ENCODE measurements at regions not wholly inside any gene's neighbourhood (a gene's known extent, or its start where the extent isn't known, plus 50 kb on each side); places are given as distances from the start of the nearest gene placed in this dataset.

DNA sequence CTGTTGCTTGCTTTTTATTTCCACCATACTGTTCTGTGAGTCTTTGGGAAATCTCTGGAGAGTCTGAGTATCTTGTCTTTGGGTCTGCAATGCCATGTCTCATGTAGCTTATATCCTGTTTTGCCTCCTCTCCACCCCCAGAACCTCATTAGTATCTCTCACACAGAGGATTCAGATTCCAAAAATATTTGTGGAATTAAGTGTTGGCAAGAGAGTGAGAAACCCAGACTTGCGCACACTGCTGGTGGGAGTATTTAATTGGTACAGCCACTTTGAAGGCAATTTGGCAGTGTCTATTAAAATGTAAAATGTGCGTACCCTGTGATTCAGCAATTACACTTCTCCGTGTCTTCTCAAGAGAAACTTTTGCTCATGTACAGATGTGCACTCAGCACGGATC lies 68.6 kb downstream of the ZNF621 start:
- peak in 3 of 56 donors; percentile 12 to 36 (median 13) for DNase-seq

DNA sequence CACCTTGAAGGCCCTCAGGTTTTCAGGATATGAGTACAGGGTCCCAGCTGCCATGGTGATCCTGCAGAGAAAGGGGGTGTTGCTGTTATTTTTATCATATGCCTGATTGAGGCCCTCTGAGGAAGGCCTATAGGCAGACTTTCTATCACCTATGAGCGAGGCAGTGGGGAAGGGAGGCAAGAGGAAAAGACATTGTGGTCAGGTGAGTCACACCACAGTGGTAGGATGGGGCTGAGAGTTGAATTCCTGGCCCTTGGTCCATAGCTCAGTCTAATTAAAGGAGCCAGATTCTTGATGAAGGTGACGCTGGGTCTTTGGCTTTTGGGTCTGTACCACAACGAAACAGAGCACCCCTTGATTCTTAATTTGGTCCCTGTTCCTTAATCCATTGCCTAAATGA lies 72.7 kb downstream of the ZNF621 start:
- no peak for DNase-seq

DNA sequence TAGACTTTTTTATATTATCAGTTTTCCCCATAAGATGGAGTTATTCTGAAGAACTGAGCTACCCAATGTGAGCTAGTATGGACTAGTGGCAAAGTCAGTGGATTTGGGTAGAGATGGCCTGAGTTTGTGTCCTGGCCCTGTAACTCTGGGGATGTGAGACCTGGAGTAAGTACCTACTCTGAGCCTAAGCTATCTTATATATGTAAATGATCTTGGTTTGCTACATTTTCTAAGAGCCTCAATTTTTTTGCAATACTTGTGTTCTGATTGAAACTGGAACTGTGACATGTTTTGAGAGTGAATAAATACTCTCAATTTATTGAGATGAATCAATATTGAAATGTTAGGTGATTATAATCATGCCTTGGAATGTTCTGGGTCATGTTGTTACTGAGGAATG lies 73.6 kb downstream of the ZNF621 start:
- DNase-seq = no peak

DNA sequence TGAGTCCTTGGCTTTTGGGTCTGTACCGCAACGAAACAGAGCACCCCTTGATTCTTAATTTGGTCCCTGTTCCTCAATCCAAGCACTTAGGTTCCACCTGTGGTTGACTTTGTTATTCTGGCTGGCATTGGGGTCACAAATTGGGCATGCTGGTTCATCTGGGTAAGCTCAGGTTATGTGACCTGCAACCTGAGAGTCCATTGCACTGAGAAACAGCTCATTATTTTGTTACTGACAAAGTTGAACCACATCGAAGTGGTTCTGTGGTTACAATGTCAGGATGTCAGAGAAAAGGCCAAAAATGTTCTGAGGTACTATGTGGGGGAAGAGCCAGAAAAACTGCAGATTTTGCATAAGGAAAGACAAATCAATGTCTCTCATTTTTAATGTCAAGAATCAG lies 74.2 kb downstream of the ZNF621 start:
- no peak for DNase-seq

DNA sequence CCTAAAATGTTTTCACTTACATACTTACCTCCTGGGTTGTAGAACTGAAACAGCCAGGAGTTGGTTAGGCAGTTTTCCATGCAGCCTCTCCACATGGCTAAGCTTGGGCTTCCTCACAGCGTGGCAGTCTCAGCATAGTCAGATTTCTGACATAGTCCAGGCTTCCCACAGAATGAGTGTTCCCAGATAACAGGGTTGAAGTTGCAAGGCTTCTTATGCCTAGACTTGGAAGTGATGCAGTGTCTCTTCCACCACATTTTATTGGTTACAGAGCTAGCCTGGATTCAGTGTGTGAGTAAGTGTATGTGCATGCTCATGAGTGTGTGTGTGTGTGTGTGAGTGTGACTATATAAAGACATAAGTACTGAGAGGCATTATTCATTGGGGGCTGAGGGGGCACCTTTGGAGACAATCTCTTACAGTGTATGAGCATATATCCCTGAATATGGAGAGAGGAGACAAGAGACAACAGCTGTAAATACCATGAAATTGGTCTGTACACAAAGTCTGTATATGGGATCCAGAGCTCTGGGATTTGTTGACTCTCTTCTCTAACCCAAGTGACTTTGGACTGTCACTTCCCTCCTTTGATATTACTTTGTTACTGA lies 78.1 kb downstream of the ZNF621 start:
- DNase-seq = no peak

DNA sequence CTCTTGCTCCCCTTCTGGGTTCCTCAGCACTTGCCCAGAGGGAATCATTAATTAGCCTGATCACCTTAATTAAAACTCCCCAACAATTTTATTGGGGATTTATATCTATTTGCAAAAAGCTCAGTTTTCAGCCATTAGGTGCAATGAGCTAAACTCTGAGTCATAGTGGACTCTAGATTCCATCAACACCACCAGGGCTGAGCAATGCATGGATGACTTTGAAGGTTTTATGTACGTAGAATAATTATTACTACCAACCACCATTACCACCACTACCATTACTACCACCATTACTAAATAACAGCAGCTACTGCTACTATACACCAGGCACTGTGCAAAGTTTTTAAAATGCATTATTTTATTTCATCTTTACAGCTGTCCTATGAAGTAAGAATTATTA lies 81.2 kb downstream of the ZNF621 start:
- DNase-seq = no peak

DNA sequence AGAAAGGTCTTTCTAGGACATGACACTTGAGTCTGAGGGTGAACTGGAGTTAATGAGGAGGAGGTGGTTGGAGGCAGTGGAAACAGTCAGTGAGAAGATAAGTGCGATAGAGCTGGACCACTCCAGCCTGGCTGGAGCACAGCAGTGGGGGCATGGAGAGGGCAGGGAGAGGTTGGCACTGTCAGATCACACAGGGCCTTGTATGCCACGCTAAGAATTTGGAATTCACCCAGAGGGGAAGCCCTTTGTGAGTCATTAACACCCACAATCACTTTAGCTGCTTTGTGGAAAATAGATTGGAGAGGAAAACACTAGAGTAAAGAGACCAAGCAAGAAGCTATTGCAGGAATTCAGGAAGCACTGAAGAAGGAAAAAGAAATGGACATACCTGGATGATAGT lies 83.3 kb downstream of the ZNF621 start:
- no peak for DNase-seq

DNA sequence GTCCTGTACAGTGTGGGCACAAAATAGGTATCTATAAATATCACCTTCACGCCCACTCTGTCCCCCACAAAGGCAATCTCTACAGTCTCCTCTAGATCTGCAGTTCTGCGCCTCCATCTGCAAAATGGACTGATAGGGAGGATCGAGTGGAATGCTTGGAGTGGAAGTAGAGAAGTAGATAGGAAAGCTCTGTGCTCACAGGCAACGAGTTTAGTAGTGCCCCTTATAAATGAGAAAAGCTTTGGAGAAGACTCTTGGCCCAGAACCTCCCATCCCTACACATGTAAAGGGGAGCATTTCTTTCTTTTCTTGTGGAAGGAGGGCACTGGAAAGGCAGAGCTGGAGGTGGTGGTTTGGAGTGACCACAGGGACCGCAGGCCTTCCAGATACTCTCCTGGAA lies 88.5 kb downstream of the ZNF621 start:
- no peak for DNase-seq

DNA sequence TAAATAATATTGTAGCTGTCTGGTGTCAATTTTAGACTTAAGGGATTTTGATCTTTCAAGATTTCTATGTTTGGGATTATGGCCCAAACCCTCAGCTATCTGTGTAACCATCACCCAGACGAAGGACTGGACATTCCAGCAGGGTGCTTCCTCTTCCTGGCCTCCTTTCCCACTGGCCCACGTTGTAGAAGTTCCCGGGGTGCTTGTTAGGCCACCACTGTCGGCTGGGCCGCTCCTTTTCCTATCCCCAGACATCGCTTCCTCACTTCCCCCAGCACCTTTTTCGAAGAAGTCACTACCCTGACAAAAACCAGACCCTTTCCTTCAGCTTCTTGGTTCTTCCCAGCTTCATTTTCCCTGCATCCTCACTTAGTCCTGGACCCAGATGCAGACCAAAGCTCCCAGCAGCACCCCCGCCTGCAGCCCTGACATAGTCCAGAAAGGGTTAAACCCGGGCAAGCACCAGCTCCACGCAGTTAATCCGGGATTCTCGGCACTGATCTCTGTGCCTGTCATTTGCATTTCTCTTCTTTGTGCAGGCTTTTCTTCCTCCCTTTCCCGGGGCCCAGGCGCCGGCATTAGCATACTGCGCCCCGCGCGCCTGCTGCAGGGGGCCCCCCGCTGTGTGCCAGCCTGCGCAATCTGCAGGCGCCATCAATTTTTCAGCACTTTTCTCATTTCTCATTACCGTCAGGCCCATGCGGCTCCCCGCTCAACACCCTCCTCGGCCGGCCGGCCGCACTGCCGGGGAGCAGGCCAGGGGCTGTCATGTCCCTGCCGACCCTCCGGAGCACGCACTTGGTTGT lies 90.6 kb downstream of the ZNF621 start:
- DNase-seq = peak in 23 of 56 donors; percentile 4 to 60 (median 26)

DNA sequence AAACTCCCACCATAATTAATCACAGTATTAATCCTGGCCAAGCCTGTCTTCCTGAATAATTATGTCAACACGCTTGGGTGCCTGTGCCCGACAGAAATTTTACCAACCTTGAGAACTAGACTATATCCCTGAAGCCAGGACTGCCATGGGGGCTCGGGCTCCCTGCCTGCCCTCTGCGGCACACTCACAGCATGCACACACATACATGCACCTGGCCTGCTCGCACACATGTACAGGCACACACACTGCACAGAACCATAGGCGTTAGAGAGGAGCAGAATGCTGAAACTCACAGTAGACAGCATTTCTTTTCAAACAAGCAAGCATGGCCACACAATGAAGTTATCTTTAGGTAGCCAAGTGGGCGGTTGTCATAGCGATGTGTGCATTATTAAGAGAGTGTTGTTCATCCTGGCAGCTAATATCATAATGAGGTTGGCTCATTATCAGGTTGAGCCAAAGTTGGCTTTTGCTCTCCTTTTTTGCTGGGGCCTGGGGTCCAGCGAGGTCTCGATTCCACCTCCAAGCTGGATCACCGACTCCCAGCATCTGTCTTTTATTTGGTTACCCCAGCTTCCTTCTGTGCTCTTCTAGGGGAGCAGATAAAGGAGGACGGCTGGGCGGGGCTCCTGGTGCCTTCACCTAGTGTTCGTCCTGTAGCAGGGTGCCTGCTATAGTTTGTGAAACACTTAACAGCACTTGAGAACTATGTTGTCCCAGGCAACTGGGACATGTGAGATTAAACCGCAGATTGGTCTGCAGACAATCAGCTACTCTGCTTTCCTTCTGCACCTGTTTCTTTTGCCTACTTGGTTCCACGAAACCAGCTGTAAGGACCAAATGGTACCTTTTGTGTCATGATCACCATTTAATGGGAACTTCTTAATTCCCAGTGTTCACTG lies 91.4 kb downstream of the ZNF621 start:
- DNase-seq = peak in 13 of 56 donors; percentile 6 to 48 (median 27)

DNA sequence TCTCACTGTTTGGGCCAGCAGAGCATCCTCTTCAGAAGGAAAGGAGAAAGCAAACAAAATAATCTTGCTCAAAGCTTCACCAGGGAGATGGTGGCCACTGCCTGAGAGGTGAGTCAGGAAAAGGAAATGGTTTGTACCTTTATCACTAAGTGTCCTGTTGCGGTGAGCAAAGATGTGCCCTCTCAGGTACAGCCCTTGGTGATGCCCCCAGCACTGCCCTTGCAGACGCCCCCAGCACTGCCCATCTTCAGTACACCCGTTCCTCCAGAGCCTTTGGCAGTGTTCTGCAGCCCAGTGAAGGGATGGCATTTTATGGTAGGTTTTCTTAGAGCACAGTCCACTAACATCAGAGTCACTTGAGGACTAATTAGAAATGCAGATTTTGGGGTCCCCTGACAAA lies 92.3 kb downstream of the ZNF621 start:
- DNase-seq = no peak

DNA sequence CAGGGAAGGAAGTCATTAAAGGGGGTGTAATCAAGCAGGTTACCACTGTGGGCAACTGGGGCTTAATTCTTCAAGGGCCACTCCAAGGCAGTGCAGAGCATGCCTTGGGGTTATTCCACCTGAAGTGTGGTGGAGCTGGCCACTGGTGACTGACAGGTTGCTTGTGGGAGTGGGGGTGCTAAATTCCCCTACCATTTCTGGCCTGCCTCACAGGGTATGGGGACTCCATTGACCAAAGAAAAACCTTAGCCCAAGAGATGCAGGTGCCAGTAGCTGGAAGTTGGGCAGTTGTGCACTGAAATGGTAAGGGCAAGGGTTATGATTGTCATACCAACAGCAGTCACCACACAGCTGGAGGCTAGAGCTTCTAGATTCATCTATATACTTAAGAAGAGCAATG lies 93.4 kb downstream of the ZNF621 start:
- DNase-seq = no peak

DNA sequence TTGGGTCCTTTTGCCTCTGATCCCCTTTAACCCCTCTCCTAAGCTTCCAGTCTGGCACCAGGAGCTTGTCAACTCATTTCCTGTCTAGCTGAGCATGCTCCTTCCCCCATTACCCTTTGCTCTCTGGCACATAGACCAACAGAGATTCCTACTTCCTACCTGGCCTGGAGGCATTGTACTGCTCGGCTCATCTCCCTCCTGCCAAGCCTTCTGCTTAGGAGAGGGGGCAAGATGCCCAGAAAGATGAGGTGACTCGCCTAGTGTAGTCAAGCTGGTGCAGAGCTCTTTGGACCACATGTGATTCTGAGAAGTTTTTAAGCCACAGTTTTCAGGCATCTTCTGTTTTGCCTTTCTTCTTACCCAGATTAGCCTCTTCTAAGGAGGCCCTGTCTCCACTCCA lies 95.4 kb downstream of the ZNF621 start:
- no peak for DNase-seq

DNA sequence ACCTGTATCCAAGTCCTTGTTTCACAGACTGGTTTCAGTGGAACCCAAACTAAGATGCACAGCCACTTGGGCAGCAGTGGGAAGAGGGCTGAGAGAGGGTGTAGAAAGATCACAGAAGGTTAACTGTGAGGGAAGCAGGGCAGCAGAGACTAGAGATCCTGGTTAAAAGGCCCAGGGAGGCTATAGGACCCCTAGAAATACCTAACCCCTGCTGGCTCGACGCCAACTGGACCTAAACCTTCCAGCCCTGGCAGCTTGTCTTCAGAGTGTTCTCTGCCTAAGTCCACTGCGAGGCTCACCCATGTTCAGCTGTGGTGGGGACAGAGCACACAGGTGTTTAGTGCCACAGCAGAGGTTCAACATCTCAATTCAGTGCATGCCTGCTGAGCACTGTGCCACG lies 96.5 kb downstream of the ZNF621 start:
- DNase-seq = no peak

DNA sequence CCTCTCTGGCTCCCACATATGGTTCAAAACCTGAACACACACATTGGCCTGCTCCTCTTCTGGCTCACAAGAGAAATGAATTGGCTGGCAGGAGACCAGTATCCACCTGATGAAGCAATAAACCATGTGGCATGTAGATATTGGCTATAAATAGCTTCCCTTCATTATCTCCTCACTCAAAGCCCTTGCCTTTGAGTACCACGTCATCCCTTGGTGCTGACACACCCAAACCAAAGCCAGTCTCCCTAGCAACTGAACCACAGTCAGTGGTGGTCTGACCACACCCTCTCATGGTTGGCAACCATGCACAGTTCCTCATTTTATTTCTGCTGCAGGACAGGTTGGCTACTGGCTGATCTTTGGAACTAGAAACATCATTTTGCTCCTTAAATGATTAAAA lies 98.8 kb downstream of the ZNF621 start:
- DNase-seq = no peak

DNA sequence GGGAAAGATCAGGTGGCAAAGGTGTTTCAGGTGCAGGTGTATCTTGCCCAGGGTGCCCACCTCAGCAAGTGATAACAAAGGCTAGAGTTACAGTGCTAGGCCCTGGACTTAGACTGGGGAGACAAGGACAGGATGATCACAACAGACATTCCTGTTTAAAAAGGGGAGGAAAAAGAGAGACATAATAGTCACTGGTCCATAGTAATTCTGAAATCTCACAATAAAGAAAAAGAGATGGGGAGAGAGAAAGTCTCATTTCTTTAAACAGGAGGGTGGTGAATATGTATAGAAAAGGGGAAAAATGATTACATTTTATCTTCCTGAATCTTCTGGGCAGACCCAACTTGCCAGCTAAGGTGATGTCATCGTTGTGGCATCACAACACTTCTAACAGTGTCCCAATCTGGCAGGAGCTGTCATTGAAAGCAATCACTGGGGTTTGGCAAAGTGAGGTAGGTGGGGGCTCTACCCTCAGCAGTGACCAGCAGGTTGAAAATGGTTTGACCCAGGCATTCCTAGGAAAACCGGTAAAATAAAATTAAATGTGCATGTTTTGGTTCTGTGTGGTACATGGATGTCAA lies 99.5 kb downstream of the ZNF621 start:
- DNase-seq = no peak

DNA sequence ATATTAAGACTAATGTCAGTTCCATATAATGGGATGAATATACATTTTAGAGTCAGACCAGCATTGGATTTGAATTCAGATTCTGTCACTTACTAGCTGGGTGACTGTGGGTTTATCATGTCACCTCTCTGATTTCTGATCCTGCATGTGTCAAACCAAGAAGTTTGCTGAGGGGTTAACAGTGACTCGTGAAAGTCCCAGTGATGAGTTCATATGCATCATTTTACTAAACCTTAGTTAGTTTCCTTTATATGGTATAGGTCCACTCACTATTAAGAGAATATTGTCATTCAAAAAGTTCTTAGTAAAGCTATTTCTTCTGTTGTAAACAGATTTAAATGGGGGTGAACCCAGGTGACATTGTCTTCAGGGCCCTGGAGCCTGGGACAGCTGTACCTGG lies 102.3 kb downstream of the ZNF621 start:
- DNase-seq = no peak

DNA sequence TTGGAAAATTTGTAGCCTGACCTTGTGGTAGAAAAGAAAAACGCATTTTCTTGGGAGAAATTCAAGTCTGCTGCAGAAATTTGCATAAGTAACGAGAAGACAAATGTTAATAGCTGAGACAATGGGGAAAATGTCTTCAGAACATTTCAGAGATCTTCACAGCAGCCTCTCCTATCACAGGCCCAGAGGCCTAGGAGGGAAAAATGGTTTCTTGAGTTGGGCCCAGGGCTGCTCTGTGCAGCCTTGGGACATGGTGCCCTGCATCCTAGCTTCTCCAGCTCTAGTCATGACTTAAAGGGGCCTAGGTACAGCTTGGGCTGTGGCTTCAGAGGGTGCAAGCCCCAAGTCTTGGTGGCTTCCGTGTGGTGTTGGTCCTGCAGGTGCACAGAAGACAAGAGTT lies 104.2 kb downstream of the ZNF621 start:
- no peak for DNase-seq

DNA sequence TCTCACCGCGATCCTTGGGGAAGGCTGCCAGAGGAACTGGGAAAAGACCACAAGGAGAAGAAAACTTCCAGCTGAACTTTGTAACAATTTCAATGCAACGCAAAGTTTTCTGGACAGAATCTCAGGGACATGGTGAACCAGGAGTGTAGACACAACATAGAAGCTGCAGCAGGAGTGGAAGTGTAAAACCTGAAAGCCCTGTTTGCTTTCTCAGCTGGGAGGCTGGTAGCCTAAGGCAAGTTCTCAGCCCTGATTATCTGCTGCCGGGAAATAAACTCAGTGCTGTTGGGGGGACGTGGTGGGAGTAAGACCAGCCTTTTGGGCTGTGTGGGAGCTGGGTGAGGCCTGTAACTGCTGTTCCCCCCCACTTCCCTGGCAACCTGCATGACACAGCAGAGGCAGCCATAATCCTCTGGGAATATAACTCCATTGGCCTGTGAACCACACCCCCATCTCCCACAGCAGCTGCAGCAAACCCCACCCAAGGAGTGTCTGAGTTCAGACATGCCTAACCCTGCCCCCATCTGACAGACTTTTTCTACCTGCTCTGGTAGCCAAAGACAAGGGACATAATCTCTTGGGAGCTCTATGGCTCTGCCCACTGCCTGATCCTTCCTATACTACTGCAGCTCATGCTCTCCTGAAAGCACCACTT lies 106.7 kb downstream of the ZNF621 start:
- DNase-seq = no peak

DNA sequence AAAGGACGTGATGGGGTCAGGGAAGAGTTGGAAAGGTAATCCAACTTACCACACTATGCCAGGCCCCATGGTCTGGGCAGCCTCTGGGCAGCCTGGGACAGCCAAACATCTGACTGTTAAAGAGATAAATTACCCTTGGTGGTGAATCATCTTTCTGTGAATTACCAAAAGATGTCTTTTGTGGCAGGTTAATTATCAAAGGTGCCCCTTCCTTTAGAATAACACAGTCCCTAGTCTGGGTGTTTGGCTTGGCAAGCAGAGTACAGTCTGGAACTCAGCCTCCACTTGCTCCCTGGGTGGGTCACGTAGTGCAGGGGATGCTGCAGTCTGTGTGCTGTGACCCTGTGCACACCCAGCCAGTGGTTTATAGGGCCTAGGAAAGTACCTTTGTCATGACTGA lies 113.1 kb downstream of the ZNF621 start:
- DNase-seq = no peak

DNA sequence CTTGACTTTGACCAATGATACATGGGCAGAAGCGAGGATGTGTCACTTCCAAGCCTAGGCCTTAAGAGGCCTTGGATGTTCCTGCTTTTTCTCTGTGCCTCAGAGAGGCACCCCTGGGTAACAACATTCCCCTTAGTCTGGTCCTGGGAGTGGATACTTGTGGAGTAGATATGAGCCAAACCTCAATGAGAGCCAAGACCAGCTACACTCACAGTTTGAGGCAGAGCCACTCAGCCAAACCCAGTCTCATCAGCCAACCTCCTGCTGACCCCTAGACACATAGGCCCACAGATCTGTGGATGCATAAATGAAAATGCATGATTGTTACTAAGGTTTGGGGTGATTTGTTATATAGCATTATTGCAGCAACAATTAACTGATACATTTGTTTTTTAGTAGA lies 114.2 kb downstream of the ZNF621 start:
- no peak for DNase-seq
